Mesenchymal stem cell (in vitro differentiated cells and primary cell): ENCODE measurements at regions not wholly inside any gene's neighbourhood (a gene's known extent, or its start where the extent isn't known, plus 50 kb on each side); places are given as distances from the start of the nearest gene placed in this dataset.

ENCODE experiments used
- DNase-seq: peaks from one replicate; pipeline ENCODE4 v3.0.0-alpha.2; 2013
- H2AFZ ChIP-seq: one replicate; pipeline ENCODE4 v1.6.1; 2013; ENCODE audit warnings: low read depth, mild to moderate bottlenecking, control low read depth, inconsistent platforms, low read length, moderate library complexity
- H2AK5ac ChIP-seq: 2 replicates; pipeline ENCODE4 v1.6.1; 2013; ENCODE audit warnings: low read length, moderate library complexity, mild to moderate bottlenecking, inconsistent platforms; ENCODE audit not compliant: severe bottlenecking
- H2BK120ac ChIP-seq: one replicate; pipeline ENCODE4 v1.6.1; 2013; ENCODE audit warnings: low read depth, mild to moderate bottlenecking, inconsistent platforms, low read length, moderate library complexity
- H2BK12ac ChIP-seq, 2 experiments: one replicate each; pipeline ENCODE4 v1.6.1; 2013; ENCODE audit warnings: inconsistent platforms in 2 of 2, low read length in 2 of 2, mild to moderate bottlenecking in 2 of 2, moderate library complexity in 2 of 2, control low read depth in 1 of 2
- H2BK15ac ChIP-seq: one replicate; pipeline ENCODE4 v1.6.1; 2013; ENCODE audit warnings: mild to moderate bottlenecking, low read depth, inconsistent platforms; ENCODE audit not compliant: poor library complexity, severe bottlenecking
- H2BK5ac ChIP-seq: 2 replicates; pipeline ENCODE4 v1.6.1; 2013; ENCODE audit warnings: low read depth, mild to moderate bottlenecking, low read length, control low read depth, inconsistent platforms; ENCODE audit not compliant: poor library complexity, severe bottlenecking
- H3K14ac ChIP-seq, 2 experiments: one replicate each; pipeline ENCODE4 v1.6.1; 2013; ENCODE audit warnings: inconsistent platforms in 2 of 2, low read length in 2 of 2, control low read depth in 1 of 2, mild to moderate bottlenecking in 1 of 2, moderate library complexity in 1 of 2
- H3K18ac ChIP-seq, 2 experiments: one replicate each; pipeline ENCODE4 v1.6.1; 2013; ENCODE audit warnings: inconsistent platforms in 2 of 2, low read length in 2 of 2, control low read depth in 1 of 2, low read depth in 1 of 2, mild to moderate bottlenecking in 1 of 2
- H3K23ac ChIP-seq, 2 experiments: one replicate each; pipeline ENCODE4 v1.6.1; 2013; ENCODE audit warnings: inconsistent platforms in 2 of 2, low read length in 2 of 2, mild to moderate bottlenecking in 2 of 2, moderate library complexity in 2 of 2, control low read depth in 1 of 2
- H3K27ac ChIP-seq: 2 replicates; pipeline ENCODE4 v1.5.1; 2013; ENCODE audit warnings: mild to moderate bottlenecking, moderate library complexity, low read length, control low read depth, inconsistent platforms; ENCODE audit not compliant: poor library complexity, severe bottlenecking
- H3K27me3 ChIP-seq, 2 experiments: 2 replicates each; pipeline versions ENCODE4 v1.6.1 to v1.7.0; 2013; ENCODE audit warnings: low read length in 2 of 2, mild to moderate bottlenecking in 2 of 2, moderate library complexity in 2 of 2, control low read depth in 1 of 2, inconsistent platforms in 1 of 2; ENCODE audit not compliant: control insufficient read depth in 1 of 2, insufficient read depth in 1 of 2
- H3K36me3 ChIP-seq, 2 experiments: 2 replicates each; pipeline versions ENCODE4 v1.6.1 to v1.7.0; 2013; ENCODE audit warnings: low read length in 2 of 2, control low read depth in 1 of 2, inconsistent platforms in 1 of 2, low read depth in 1 of 2, mild to moderate bottlenecking in 1 of 2; ENCODE audit not compliant: insufficient read depth in 2 of 2, control insufficient read depth in 1 of 2
- H3K4ac ChIP-seq, 2 experiments: one replicate each; pipeline ENCODE4 v1.6.1; 2013; ENCODE audit warnings: inconsistent platforms in 2 of 2, low read length in 2 of 2, mild to moderate bottlenecking in 2 of 2, moderate library complexity in 2 of 2, control low read depth in 1 of 2, low read depth in 1 of 2
- H3K4me1 ChIP-seq: 2 replicates; pipeline ENCODE4 v1.6.1; 2013; ENCODE audit warnings: low read depth, low read length, control low read depth; ENCODE audit not compliant: control insufficient read depth, insufficient read depth
- H3K4me2 ChIP-seq: 2 replicates; pipeline ENCODE4 v1.6.1; 2013; ENCODE audit warnings: low read length, mild to moderate bottlenecking, inconsistent platforms; ENCODE audit not compliant: poor library complexity, severe bottlenecking
- H3K4me3 ChIP-seq, 2 experiments: 2 replicates each; pipeline versions ENCODE4 v1.5.1 to v1.7.0; 2013; ENCODE audit warnings: low read length in 2 of 2, mild to moderate bottlenecking in 2 of 2, control low read depth in 1 of 2, low read depth in 1 of 2; ENCODE audit not compliant: insufficient read depth in 1 of 2
- H3K79me1 ChIP-seq: replicated peaks from 2 replicates; pipeline ENCODE4 v1.6.1; 2013; ENCODE audit warnings: mild to moderate bottlenecking, control low read depth, low read length, inconsistent platforms; ENCODE audit not compliant: poor library complexity, severe bottlenecking
- H3K9ac ChIP-seq: 2 replicates; pipeline ENCODE4 v1.7.0; 2013; ENCODE audit warnings: mild to moderate bottlenecking, low read length, moderate library complexity
- H3K9me3 ChIP-seq: 2 replicates; pipeline ENCODE4 v1.7.0; 2013; ENCODE audit warnings: mild to moderate bottlenecking, low read length; ENCODE audit not compliant: control insufficient read depth
- H4K8ac ChIP-seq: one replicate; pipeline ENCODE4 v1.6.1; 2013; ENCODE audit warnings: inconsistent platforms, mild to moderate bottlenecking, low read length, moderate library complexity
- H4K91ac ChIP-seq: one replicate; pipeline ENCODE4 v1.6.1; 2013; ENCODE audit warnings: mild to moderate bottlenecking, low read length, inconsistent platforms
- WGBS: methylation state at CpG from one replicate; pipeline ENCODE4 v1.1.7; 2013; ENCODE audit warnings: mixed read lengths; 5-methylcytosine and 5-hydroxymethylcytosine counted together

DNA sequence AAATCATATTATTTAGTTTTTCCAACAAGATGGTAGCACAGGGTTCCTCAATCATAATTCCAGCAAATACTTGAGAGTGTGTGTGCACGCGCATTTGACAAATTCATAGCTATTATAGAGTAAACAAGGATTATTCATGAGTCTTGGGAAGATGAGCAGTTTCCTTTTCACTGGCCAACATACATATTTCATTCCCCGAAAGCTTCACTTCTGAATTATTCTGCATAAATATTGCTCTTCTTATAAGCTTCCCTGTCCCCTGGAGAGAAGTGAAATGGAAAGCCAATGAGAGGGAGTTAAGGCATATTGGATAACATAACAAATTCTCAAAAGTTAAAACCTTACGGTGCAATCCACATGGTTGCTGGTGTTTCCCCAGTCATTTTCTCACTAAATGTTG, 386.4 kb upstream of the SEMA6A start:
- no peak overlapping the region for H3K23ac ChIP-seq
- no peak overlapping the region for H4K91ac ChIP-seq
- WGBS: 97% methylated on average over 3 of the region's 4 CpGs
- H2BK120ac ChIP-seq: no peak overlapping the region
- H3K79me1 ChIP-seq: no peaks in the 10 kb centered on the region
- H3K36me3 ChIP-seq: no peaks in the 10 kb centered on the region
- no peak overlapping the region for H3K14ac ChIP-seq
- no peak overlapping the region for H2BK15ac ChIP-seq
- H3K27ac ChIP-seq: no peak overlapping the region
- no peak overlapping the region for H3K18ac ChIP-seq
- no peak overlapping the region for H2BK12ac ChIP-seq
- no peak overlapping the region for H2AK5ac ChIP-seq
- H3K4me1 ChIP-seq: no peaks in the 10 kb centered on the region
- H3K9me3 ChIP-seq: no peaks in the 10 kb centered on the region
- no peak overlapping the region for H3K4ac ChIP-seq
- H3K4me3 ChIP-seq: no peak overlapping the region
- no peak overlapping the region for H3K9ac ChIP-seq
- no peaks in the 10 kb centered on the region for H3K27me3 ChIP-seq
- no peak overlapping the region for H3K4me2 ChIP-seq
- H2AFZ ChIP-seq: no peak overlapping the region
- H4K8ac ChIP-seq: no peak overlapping the region
- no peak for DNase-seq
- H2BK5ac ChIP-seq: no peak overlapping the region

DNA sequence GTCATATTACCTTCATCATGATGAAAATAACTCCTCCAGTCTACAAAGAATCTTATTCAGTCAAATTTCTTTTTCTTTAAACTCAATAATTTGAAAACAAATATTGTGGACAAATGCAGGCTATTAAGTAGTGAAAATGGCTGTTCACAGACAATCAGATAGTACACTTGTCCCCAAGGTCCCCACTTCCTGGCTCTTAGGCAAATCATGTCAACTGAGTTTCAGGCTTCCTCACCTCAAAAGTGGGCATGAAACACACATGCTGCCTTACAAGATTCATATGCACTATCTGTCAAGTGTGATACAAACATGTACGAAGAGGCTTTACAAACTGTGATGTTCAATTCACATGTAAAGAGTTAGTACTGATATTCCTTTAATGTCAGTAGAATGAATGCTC, 385.2 kb upstream of the SEMA6A start:
- Histone ChIP-seq H3K14ac (no peak overlapping the region), H4K91ac (no peak overlapping the region), H3K4me2 (no peak overlapping the region), H3K23ac (no peak overlapping the region), H3K9me3 (no peaks in the 10 kb centered on the region), H2BK12ac (no peak overlapping the region), H3K79me1 (no peaks in the 10 kb centered on the region), H3K4me1 (no peaks in the 10 kb centered on the region), H2AK5ac (no peak overlapping the region), H2AFZ (no peak overlapping the region), H3K4me3 (no peak overlapping the region), H4K8ac (no peak overlapping the region), H2BK120ac (no peak overlapping the region), H3K4ac (no peak overlapping the region), H3K27ac (no peak overlapping the region), H3K36me3 (no peaks in the 10 kb centered on the region), H2BK5ac (no peak overlapping the region), H3K9ac (no peak overlapping the region), H3K18ac (no peak overlapping the region), H2BK15ac (no peak overlapping the region), H3K27me3 (no peaks in the 10 kb centered on the region)
- 92% methylated on average over 1 of the region's 1 CpG for WGBS
- no peak for DNase-seq

GRCh38 chr5:116953251-116953930, 378.8 kb upstream of the SEMA6A start:
- H4K8ac ChIP-seq: no peak overlapping the region
- no peak overlapping the region for H2AFZ ChIP-seq
- H3K9me3 ChIP-seq: no peaks in the 10 kb centered on the region
- no peak overlapping the region for H2BK5ac ChIP-seq
- no peak overlapping the region for H2BK120ac ChIP-seq
- H3K27me3 ChIP-seq: no peaks in the 10 kb centered on the region
- no peak overlapping the region for H2AK5ac ChIP-seq
- H3K4me3 ChIP-seq: no peak overlapping the region
- H3K18ac ChIP-seq: no peak overlapping the region
- no peak overlapping the region for H4K91ac ChIP-seq
- H3K9ac ChIP-seq: no peak overlapping the region
- no peaks in the 10 kb centered on the region for H3K4me1 ChIP-seq
- H2BK15ac ChIP-seq: no peak overlapping the region
- no peak overlapping the region for H3K23ac ChIP-seq
- H3K79me1 ChIP-seq: no peaks in the 10 kb centered on the region
- H3K36me3 ChIP-seq: no peaks in the 10 kb centered on the region
- no peak overlapping the region for H2BK12ac ChIP-seq
- WGBS: 75% methylated on average over 2 of the region's 3 CpGs
- H3K4ac ChIP-seq: no peak overlapping the region
- H3K27ac ChIP-seq: no peak overlapping the region
- no peak overlapping the region for H3K14ac ChIP-seq
- no peak overlapping the region for H3K4me2 ChIP-seq
- peak; percentile 52 for DNase-seq

- no peak overlapping the region for H3K4me3 ChIP-seq
- no peak overlapping the region for H4K8ac ChIP-seq
- H3K27ac ChIP-seq: no peak overlapping the region
- H2BK120ac ChIP-seq: no peak overlapping the region
- no peak overlapping the region for H2BK12ac ChIP-seq
- 100% methylated on average over 1 of the region's 1 CpG for whole genome bisulfite sequencing
- H3K9ac ChIP-seq: no peak overlapping the region
- H2BK15ac ChIP-seq: no peak overlapping the region
- H3K27me3 ChIP-seq: no peaks in the 10 kb centered on the region
- H3K9me3 ChIP-seq: no peaks in the 10 kb centered on the region
- H2AK5ac ChIP-seq: no peak overlapping the region
- no peak overlapping the region for H3K23ac ChIP-seq
- DNase-seq: no peak
- H4K91ac ChIP-seq: no peak overlapping the region
- no peak overlapping the region for H3K14ac ChIP-seq
- H3K79me1 ChIP-seq: no peaks in the 10 kb centered on the region
- no peaks in the 10 kb centered on the region for H3K36me3 ChIP-seq
- H2BK5ac ChIP-seq: no peak overlapping the region
- no peak overlapping the region for H3K4ac ChIP-seq
- H3K4me1 ChIP-seq: no peaks in the 10 kb centered on the region
- H2AFZ ChIP-seq: no peak overlapping the region
- no peak overlapping the region for H3K4me2 ChIP-seq
- H3K18ac ChIP-seq: no peak overlapping the region
Observed at GRCh38 chr5:116951219-116951618, 376.6 kb upstream of the SEMA6A start.
